HCT116 (cell line): ENCODE measurements at regions not wholly inside any gene's neighbourhood (a gene's known extent, or its start where the extent isn't known, plus 50 kb on each side); places are given as distances from the start of the nearest gene placed in this dataset.

Experiments used
- ATAC-seq: fragments of 200-7000 bp; cut with Tn5 transposase; 2 replicates; pipeline ENCODE4 v1.9.1; 2020; ENCODE audit warnings: mild to moderate bottlenecking, moderate library complexity
- BruUV-seq: library from RNA; stranded (reverse); fragments of 400-500 nt; replicated peaks from 2 replicates; lab custom pipeline; 2021; lab: Mats Ljungman, UMichigan
- CTCF ChIA-PET: fragments of 300-600 bp; sonication (Branson Sonifier 250); formaldehyde crosslinking; loops from one replicate; lab custom pipeline; 2021; ENCODE audit warnings: antibody characterized with exemption; lab: Charles Lee
- POLR2A ChIA-PET: fragments of 300-600, 350-600 bp; sonication (Branson Sonifier 250); formaldehyde crosslinking; loops from one replicate; lab custom pipeline; 2021; ENCODE audit warnings: antibody characterized with exemption; lab: Charles Lee
- RAD21 ChIA-PET, 2 experiments: fragments of 300-600 bp; sonication (Branson Sonifier 250); formaldehyde crosslinking; loops; one replicate each; lab custom pipeline; 2023; ENCODE audit warnings: low total read pairs in 2 of 2; ENCODE audit not compliant: uncharacterized antibody in 2 of 2, unreplicated experiment in 2 of 2, low non-redundant PET in 1 of 2; lab: Charles Lee
- DNase-seq: peaks from one replicate; pipeline ENCODE4 v3.0.0-alpha.2; 2010; ENCODE audit warnings: low read depth, low spot score
- H2AFZ ChIP-seq: fragments of 200-600 bp; shearing (Covaris generic), sonication (generic); 2 replicates; pipeline ENCODE4 v1.6.1; 2017; ENCODE audit warnings: low read depth, mixed run types, mixed read lengths, antibody characterized with exemption, low read length; ENCODE audit not compliant: poor library complexity, severe bottlenecking
- H3K27ac ChIP-seq: 2 replicates; pipeline ENCODE4 v1.5.1; 2012; ENCODE audit warnings: low read depth, low read length
- H3K27me3 ChIP-seq: fragments of 200-600 bp; sonication (generic); 2 replicates; pipeline ENCODE4 v1.6.1; 2016; ENCODE audit warnings: mixed run types, low read length, mixed read lengths; ENCODE audit not compliant: insufficient read depth
- H3K36me3 ChIP-seq, 2 experiments: fragments of 200-500 bp in 1 of 2; fragments of 200-600 bp in 1 of 2; sonication (Bioruptor generic) in 1 of 2; sonication (generic) in 1 of 2; 2 replicates each; pipeline versions ENCODE4 v1.5.1 to v1.6.1; 2014 to 2016; ENCODE audit warnings: low read length in 2 of 2, inconsistent platforms in 1 of 2, mixed read lengths in 1 of 2, mixed run types in 1 of 2; ENCODE audit not compliant: insufficient read depth in 2 of 2, control insufficient read depth in 1 of 2
- H3K4me1 ChIP-seq, 2 experiments: fragments of 200-600 bp in 1 of 2; sonication (generic) in 1 of 2; 2 replicates each; pipeline versions ENCODE4 v1.5.1 to v1.6.1; 2012 to 2017; ENCODE audit warnings: low read length in 2 of 2, inconsistent platforms in 1 of 2, mild to moderate bottlenecking in 1 of 2, mixed read lengths in 1 of 2, mixed run types in 1 of 2, moderate library complexity in 1 of 2; ENCODE audit not compliant: insufficient read depth in 2 of 2, control insufficient read depth in 1 of 2
- H3K4me2 ChIP-seq: fragments of 200-600 bp; sonication (generic); 2 replicates; pipeline ENCODE4 v1.6.1; 2017; ENCODE audit warnings: mixed run types, low read length, mixed read lengths
- H3K4me3 ChIP-seq, 2 experiments: fragments of 200-600 bp in 1 of 2; sonication (generic) in 1 of 2; replicated peaks in 1 of 2; 2 replicates each; pipeline ENCODE4 v1.5.1; 2011 to 2016; ENCODE audit warnings: low read length in 2 of 2, control low read depth in 1 of 2, low read depth in 1 of 2, mild to moderate bottlenecking in 1 of 2, mixed read lengths in 1 of 2, mixed run types in 1 of 2
- H3K79me2 ChIP-seq: fragments of 200-600 bp; sonication (generic); 2 replicates; pipeline ENCODE4 v1.6.1; 2017; ENCODE audit warnings: mild to moderate bottlenecking, mixed run types, low read length, moderate library complexity, mixed read lengths; ENCODE audit not compliant: insufficient read depth
- H3K9ac ChIP-seq: fragments of 200-600 bp; sonication (generic); 2 replicates; pipeline ENCODE4 v1.6.1; 2016; ENCODE audit warnings: low read length, mixed read lengths
- H3K9me2 ChIP-seq: fragments of 200-600 bp; sonication (generic), shearing (Covaris generic); 2 replicates; pipeline ENCODE4 v1.6.1; 2017; ENCODE audit warnings: mixed run types, mild to moderate bottlenecking, moderate library complexity; ENCODE audit not compliant: insufficient read depth
- H3K9me3 ChIP-seq, 2 experiments: fragments of 200-500 bp in 1 of 2; fragments of 200-600 bp in 1 of 2; sonication (Bioruptor generic) in 1 of 2; sonication (generic) in 1 of 2; 2 replicates each; pipeline ENCODE4 v1.6.1; 2014 to 2017; ENCODE audit warnings: low read length in 2 of 2, mixed read lengths in 2 of 2, inconsistent platforms in 1 of 2, low read depth in 1 of 2, mild to moderate bottlenecking in 1 of 2, mixed run types in 1 of 2, moderate library complexity in 1 of 2; ENCODE audit not compliant: control insufficient read depth in 1 of 2, insufficient read depth in 1 of 2
- H4K20me1 ChIP-seq: fragments of 200-600 bp; sonication (generic), shearing (Covaris generic); 2 replicates; pipeline ENCODE4 v1.6.1; 2017; ENCODE audit warnings: mixed run types, mild to moderate bottlenecking, moderate library complexity; ENCODE audit not compliant: insufficient read depth
- ATF3 ChIP-seq: IDR thresholded peaks from 2 replicates; pipeline ENCODE4 v1.6.1; 2012
- CBX3 ChIP-seq: IDR thresholded peaks from 2 replicates; pipeline ENCODE4 v1.6.1; 2012; ENCODE audit warnings: low read depth
- CTCF ChIP-seq, 3 experiments: fragments of 200-600 bp in 1 of 3; sonication (generic) in 1 of 3; IDR thresholded peaks in 2 of 3; conservative IDR thresholded peaks in 1 of 3; 2 replicates each; pipeline ENCODE4 v1.5.1; 2012 to 2017; ENCODE audit warnings: low read depth in 2 of 3, low read length in 2 of 3, antibody characterized with exemption in 1 of 3, borderline replicate concordance in 1 of 3, control low read depth in 1 of 3, mild to moderate bottlenecking in 1 of 3, mixed read lengths in 1 of 3, mixed run types in 1 of 3, moderate library complexity in 1 of 3; ENCODE audit not compliant: insufficient read depth in 1 of 3
- EZH2 ChIP-seq: fragments of 200-600 bp; sonication (generic); IDR thresholded peaks from 2 replicates; pipeline ENCODE4 v1.6.1; 2017; ENCODE audit warnings: antibody characterized with exemption, mixed run types
- EZH2phosphoT487 ChIP-seq: fragments of 200-600 bp; IDR thresholded peaks from 2 replicates; pipeline ENCODE4 v1.6.1; 2018; ENCODE audit warnings: antibody characterized with exemption, borderline replicate concordance
- FOSL1 ChIP-seq: IDR thresholded peaks from 2 replicates; pipeline ENCODE4 v1.6.1; 2012; ENCODE audit warnings: low read depth
- JUND ChIP-seq: IDR thresholded peaks from 2 replicates; pipeline ENCODE4 v1.6.1; 2012
- MAX ChIP-seq: IDR thresholded peaks from 2 replicates; pipeline ENCODE4 v1.6.1; 2012
- POLR2A ChIP-seq: IDR thresholded peaks from 2 replicates; pipeline ENCODE4 v1.7.0; 2011; ENCODE audit warnings: borderline replicate concordance; ENCODE audit not compliant: insufficient read depth, insufficient read length; ENCODE audit errors: extremely low read depth
- RAD21 ChIP-seq: IDR thresholded peaks from 2 replicates; pipeline ENCODE4 v1.6.1; 2012; ENCODE audit warnings: low read depth, mild to moderate bottlenecking
- REST ChIP-seq: IDR thresholded peaks from 2 replicates; pipeline ENCODE4 v1.6.1; 2012; ENCODE audit warnings: low read depth
- SIN3A ChIP-seq: IDR thresholded peaks from 2 replicates; pipeline ENCODE4 v1.6.1; 2012; ENCODE audit warnings: low read depth
- SRF ChIP-seq: IDR thresholded peaks from 2 replicates; pipeline ENCODE4 v1.6.1; 2012; ENCODE audit warnings: low read depth
- TCF7L2 ChIP-seq: IDR thresholded peaks from 2 replicates; pipeline ENCODE4 v1.7.0; 2011; ENCODE audit warnings: borderline replicate concordance, inconsistent platforms; ENCODE audit not compliant: insufficient read depth, insufficient read length; ENCODE audit errors: extremely low read depth
- ZBTB33 ChIP-seq: IDR thresholded peaks from 2 replicates; pipeline ENCODE4 v1.6.1; 2011; ENCODE audit warnings: mild to moderate bottlenecking, low read length, moderate library complexity; ENCODE audit not compliant: insufficient replicate concordance; ENCODE audit errors: extremely low read depth
- ZFX ChIP-seq: fragments of 450-650 bp; IDR thresholded peaks from 2 replicates; pipeline ENCODE4 v1.6.1; 2017
- ZNF274 ChIP-seq: fragments of 200-500 bp; sonication (Bioruptor generic); IDR thresholded peaks from 2 replicates; pipeline ENCODE4 v1.6.1; 2014; ENCODE audit warnings: mild to moderate bottlenecking, low read depth, low read length, inconsistent platforms
- intact Hi-C: fragments of 100-400 bp; cut with micrococcal nuclease; formaldehyde crosslinking; loops from 2 replicates; pipeline ENCODE4 v1.10.0; 2022

GRCh38 chr2:65831509-65831908 is 399.1 kb upstream of the SPRED2 start:
- ChIA-PET CTCF (no interaction called here), POLR2A (no interaction called here), RAD21 (no interaction called here)
- BruUV-seq: no TSS peak
- Histone ChIP-seq H3K9me2 (no peaks in the 10 kb centered on the region), H3K36me3 (no peaks in the 10 kb centered on the region), H3K9ac (no peak overlapping the region), H3K79me2 (no peaks in the 10 kb centered on the region), H3K27ac (no peak overlapping the region), H3K9me3 (no peaks in the 10 kb centered on the region), H3K4me1 (no peaks in the 10 kb centered on the region), H3K4me2 (no peak overlapping the region), H3K4me3 (no peak overlapping the region), H4K20me1 (no peaks in the 10 kb centered on the region), H3K27me3 (peaks cover 43% of the 10 kb centered on the region), H2AFZ (no peak overlapping the region)
- ATAC-seq: no peak
- no peak for TF ChIP-seq RAD21
- TF ChIP-seq EZH2phosphoT487: no peak
- no peak for TF ChIP-seq MAX
- no peak for TF ChIP-seq CTCF (IDR thresholded peaks at IDR 0.05 in 2 of 3, conservative IDR thresholded peaks at IDR 0.05 in 1 of 3; ENCODE audit: borderline replicate concordance in 1 of 3, insufficient read depth in 1 of 3, low read depth in 2 of 3, low read length in 2 of 3)
- TF ChIP-seq ZFX: no peak
- no peak for TF ChIP-seq FOSL1
- TF ChIP-seq SRF: no peak
- TF ChIP-seq ATF3: no peak
- TF ChIP-seq ZBTB33: no peak
- TF ChIP-seq JUND: no peak
- TF ChIP-seq POLR2A: no peak
- TF ChIP-seq CBX3: no peak
- TF ChIP-seq EZH2: no peak
- TF ChIP-seq SIN3A: no peak
- TF ChIP-seq REST: no peak
- TF ChIP-seq TCF7L2: no peak
- TF ChIP-seq ZNF274: no peak
- DNase-seq: no peak
- intact Hi-C loops: no loop called here
